ENCODE measurements at regions not wholly inside any gene's neighbourhood (a gene's known extent, or its start where the extent isn't known, plus 50 kb on each side); places are given as distances from the start of the nearest gene placed in this dataset.

DNA sequence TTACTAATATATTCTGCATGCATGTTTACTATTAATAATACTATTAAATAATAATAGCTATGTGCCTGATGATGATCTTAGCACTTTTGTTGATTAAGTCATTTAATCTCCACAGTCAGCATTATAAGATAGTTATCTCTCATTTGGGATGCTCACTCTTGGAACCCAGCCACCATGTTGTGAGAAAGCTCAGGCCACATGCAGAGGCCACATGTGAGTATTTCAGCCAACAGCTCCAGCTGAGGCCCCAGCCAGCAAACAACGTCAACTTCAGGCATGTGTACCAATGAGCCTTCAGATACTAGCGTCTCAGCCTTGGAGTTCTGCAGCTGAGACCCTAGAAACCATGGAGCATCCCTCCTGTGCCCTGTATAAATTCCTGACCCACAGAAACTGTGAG, 798.1 kb upstream of the LRRC4C start:
- H3K4me3 ChIP-seq (ENCODE audit: low read depth, low read length), result no peak overlapping the region
- TF ChIP-seq, protein P1, sequence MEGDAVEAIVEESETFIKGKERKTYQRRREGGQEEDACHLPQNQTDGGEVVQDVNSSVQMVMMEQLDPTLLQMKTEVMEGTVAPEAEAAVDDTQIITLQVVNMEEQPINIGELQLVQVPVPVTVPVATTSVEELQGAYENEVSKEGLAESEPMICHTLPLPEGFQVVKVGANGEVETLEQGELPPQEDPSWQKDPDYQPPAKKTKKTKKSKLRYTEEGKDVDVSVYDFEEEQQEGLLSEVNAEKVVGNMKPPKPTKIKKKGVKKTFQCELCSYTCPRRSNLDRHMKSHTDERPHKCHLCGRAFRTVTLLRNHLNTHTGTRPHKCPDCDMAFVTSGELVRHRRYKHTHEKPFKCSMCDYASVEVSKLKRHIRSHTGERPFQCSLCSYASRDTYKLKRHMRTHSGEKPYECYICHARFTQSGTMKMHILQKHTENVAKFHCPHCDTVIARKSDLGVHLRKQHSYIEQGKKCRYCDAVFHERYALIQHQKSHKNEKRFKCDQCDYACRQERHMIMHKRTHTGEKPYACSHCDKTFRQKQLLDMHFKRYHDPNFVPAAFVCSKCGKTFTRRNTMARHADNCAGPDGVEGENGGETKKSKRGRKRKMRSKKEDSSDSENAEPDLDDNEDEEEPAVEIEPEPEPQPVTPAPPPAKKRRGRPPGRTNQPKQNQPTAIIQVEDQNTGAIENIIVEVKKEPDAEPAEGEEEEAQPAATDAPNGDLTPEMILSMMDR (conservative IDR thresholded peaks at IDR 0.05; ENCODE audit: low read depth, low read length), result no peak
- DNase-seq (ENCODE audit: low read depth), result no peak

DNA sequence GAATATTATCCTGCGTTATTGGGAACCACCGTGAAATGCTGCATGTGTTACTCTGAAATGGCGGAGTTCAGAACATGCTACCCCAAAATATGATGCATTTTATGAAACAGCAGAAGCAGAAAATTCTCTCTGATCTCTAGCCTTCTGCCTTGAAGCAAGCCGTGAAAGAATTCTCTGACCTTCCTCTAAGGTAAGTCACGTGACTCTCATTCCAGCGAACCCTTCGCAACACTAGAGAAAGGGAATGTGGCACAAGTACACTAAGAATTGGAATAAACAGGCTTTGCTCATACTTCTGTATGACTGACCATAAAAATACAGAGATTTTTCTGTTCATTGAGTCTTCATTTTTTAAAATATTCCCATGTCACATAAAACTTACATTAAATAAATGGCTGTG, 805.6 kb upstream of the LRRC4C start:
- TF ChIP-seq, protein P1 (conservative IDR thresholded peaks at IDR 0.05; ENCODE audit: low read depth, low read length), result no peak

DNA sequence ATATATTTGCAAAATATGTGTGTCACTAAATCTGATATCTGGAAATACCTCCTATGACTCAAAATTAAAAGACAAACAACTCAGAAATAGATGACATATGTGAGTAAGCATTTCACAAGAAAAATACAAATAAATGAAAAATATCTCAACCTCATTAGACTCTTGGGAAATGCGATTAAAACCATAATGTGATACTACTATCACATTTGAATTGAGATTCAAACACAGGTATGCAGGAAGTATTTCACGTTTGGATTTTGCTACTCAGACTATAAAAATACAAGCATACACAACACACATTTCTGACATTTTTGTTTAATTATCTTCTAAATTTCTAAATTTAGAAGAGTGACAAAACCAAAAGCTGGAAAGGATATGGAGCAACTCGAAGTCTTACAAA, 811.9 kb upstream of the LRRC4C start:
- TF ChIP-seq, protein P1 (conservative IDR thresholded peaks at IDR 0.05; ENCODE audit: low read depth, low read length), result no peak
- H3K4me3 ChIP-seq (ENCODE audit: low read depth, low read length), result no peak overlapping the region
- no peak for DNase-seq (ENCODE audit: low read depth)

More for the DNA sequence above, 805.6 kb upstream of the LRRC4C start:
- DNase-seq (ENCODE audit: low read depth), result no peak
- no peak overlapping the region for H3K4me3 ChIP-seq (ENCODE audit: low read depth, low read length)

DNA sequence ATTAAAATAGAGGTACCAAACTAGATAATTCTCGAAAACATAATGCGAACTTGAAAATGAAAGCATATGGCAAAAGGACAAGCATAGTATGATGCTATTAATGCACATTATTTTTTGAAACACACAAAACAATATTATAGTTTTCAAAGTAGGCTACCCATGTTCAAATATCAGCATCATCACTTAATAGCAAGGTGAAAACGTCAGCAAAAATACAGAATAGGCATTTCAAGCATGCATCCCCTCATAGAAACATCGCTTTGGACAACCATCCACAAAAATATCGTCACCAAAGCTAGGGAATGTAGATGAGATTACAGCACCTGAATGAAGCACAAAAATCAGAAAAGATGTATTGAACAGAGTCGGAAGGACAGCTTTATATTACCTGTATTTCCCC, 814.5 kb upstream of the LRRC4C start:
- TF ChIP-seq, protein P1 (conservative IDR thresholded peaks at IDR 0.05; ENCODE audit: low read depth, low read length), result no peak
- DNase-seq (ENCODE audit: low read depth), result no peak
- H3K4me3 ChIP-seq (ENCODE audit: low read depth, low read length), result no peak overlapping the region

DNA sequence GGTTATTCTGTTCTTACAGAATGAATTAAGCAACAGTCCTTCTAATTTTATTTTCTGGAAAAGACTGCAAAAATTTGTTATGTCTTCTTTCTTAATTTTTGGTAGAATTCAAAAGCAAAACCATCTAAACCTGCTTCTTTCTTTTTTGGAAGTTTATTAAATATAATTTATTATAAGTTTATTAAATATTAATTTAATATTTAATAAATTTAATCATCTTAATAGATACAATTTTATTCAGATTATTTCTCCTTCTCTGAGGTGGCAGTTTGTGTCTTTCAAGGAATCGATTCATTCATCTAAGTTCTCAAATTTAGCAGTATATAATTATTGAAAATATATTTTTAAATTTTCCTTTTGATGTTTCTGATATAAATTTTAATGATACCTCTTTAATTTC, 837.5 kb upstream of the LRRC4C start:
- DNase-seq (ENCODE audit: low read depth), result no peak
- H3K4me3 ChIP-seq (ENCODE audit: low read depth, low read length), result no peak overlapping the region
- TF ChIP-seq, protein P1 (conservative IDR thresholded peaks at IDR 0.05; ENCODE audit: low read depth, low read length), result no peak

DNA sequence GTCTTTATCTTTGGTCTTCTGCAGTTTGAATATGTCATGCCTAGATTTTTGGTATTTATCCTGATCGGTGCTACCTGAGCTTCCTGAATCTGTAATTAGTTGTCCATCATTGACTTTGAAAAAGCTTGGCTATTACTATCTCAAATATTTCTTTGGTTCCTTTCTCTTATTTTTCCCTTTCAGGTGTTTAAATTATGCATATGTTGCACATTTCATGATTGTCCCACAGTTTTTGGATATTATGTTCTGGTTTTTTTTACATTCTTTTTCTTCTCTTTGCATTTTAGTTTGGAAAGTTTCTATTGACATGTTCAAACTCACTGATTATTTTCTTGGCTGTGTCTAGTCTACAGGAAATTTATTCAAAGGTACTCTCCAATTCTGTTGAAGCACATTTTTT, 840.3 kb upstream of the LRRC4C start:
- no peak for DNase-seq (ENCODE audit: low read depth)
- no peak overlapping the region for H3K4me3 ChIP-seq (ENCODE audit: low read depth, low read length)
- TF ChIP-seq, protein P1 (conservative IDR thresholded peaks at IDR 0.05; ENCODE audit: low read depth, low read length), result no peak

DNA sequence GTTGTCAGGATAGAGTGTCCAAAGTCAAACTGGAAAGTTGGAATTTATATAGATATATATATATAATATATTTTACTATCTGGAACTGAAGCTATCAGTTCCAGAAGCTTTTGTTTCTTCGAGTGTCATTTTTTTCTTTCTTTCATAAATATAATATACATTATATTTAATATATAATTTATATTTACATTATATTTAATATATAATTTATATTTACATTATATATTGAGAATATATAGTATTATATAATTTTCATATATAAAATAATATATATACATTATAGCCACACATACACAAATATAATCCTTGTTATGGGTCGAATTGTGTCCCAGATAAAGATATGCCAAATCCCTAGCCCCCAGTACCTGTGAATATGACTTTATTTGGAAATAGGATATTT, 842.3 kb upstream of the LRRC4C start:
- TF ChIP-seq, protein P1 (conservative IDR thresholded peaks at IDR 0.05; ENCODE audit: low read depth, low read length), result no peak
- no peak overlapping the region for H3K4me3 ChIP-seq (ENCODE audit: low read depth, low read length)
- no peak for DNase-seq (ENCODE audit: low read depth)
